SHP77 (cell line): ENCODE measurements at regions not wholly inside any gene's neighbourhood (a gene's known extent, or its start where the extent isn't known, plus 50 kb on each side); places are given as distances from the start of the nearest gene placed in this dataset.
"Not testable (repeated sequence)": the region's sequence is repeated elsewhere in the genome, so short reads cannot be mapped to it uniquely, and the experiment has no call there.

ENCODE experiments used
- DNase-seq, 2 experiments: peaks; one replicate each; lab custom pipeline; 2025; lab: John Stamatoyannopoulos, UW

DNA sequence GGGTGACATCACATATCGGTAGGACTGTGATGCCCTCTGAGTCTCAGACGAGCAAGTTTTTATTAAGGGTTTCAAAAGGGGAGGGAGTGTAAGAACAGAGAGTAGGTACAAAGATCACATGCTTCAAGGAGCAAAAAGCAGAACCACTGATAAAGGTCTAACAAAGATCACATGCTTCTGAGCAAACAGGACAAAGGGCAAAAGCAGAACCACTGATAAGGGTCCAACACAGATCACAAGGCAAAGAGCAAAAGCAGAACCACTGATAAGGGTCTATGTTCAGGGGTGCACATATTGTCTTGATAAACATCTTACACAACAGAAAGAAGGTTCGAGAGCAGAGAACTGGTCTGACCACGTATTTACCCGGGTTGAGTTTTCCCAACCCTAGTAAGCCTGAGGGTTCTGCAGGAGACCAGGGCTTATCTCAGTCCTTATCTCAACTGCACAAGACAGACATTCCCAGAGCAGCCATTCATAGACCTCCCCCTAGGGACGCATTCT lies 604.2 kb upstream of the GYPC start:
- not testable (repeated sequence) for DNase-seq

DNA sequence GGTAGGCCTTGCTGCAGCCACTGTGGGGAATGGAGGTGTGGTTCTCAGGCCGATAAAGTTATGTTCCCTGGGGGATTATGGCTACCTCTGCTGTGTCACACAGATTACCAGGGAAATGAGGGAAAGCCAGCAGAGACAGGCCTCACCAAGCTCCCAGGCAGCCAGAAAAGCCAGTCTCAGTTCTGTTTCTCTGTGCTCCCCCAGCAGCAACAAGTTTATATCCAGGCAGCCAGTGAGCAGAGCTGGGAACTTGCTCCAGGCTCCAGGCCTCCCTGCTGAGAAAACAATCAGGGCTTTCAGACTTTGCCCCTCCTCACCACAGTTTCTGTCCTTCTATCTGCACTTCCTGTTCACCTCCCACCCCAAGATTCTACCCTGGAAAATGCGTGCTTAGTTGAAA lies 596.6 kb upstream of the GYPC start:
- DNase-seq: no peak

DNA sequence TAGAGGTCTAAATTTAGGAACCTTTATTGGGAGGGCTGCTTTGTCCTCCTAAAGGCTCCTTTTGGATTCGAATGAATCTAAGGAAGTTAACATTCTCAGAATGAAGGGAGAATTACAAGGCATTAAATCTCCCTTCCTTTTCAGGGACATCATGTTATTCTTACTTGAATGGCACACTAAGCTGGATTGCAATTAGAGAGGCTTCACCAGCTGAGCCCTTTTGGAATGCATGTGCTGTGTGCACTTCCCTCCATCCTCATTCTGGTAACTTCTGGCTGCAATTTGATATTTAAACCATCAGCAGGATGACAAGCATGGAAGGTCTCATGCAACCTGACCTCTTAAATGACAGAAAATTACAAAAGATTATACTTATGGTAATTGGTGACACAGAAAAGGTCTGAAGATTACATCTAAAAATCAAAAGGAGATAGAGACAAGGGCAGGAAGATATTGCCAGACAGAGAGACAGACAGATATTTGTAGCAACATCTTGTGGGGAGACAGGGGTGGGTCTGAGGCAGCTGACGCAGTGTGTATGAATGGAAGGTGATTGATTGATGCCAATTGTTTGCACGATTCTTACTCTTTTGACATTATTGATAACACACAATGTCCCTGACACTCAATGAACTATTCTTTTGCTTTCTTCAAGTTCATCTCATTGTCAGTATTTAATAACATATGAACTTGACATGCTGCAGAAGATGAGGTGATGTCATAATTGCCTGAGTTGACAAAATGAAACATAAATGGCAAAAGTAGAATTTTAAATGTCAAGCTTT lies 570.8 kb upstream of the GYPC start:
- no peak for DNase-seq

DNA sequence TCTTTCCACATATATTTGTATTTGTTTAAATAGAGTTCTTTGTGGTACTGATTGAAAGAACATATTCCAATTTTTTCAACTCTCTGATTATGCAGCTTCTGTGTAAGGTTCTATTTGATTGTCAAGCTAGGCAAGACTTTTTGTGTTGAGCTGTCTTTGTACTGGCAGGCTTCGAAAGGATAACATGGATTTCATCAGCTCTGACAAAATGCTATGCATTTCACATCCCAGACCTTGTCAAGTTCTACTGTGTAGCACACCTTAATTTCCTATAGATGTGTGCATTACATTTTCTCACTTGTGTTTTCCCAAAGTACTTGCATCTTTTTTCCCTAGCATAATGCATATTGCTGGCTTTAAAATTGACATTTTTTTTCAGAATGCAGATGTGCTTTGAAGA lies 555.0 kb upstream of the GYPC start:
- no peak for DNase-seq

DNA sequence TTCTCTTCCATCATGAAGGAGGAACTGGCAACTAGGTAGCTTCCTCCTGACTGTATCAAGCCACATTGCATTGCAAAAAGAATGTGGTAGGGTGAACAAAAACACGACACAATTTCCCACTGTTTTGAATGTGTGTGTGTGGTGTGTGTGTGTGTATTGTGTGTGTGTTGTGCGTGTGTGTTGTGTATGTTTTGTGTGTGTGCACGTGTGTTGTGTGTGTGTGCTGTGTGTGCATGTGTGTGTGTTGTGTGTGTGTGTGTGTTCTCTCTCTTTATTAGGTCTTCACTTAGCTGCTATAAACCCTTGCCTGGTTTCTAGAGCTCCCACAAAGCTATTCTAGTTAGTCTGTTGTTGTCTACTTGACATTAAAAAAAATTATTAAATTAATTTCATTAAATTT lies 550.0 kb upstream of the GYPC start:
- no peak for DNase-seq

DNA sequence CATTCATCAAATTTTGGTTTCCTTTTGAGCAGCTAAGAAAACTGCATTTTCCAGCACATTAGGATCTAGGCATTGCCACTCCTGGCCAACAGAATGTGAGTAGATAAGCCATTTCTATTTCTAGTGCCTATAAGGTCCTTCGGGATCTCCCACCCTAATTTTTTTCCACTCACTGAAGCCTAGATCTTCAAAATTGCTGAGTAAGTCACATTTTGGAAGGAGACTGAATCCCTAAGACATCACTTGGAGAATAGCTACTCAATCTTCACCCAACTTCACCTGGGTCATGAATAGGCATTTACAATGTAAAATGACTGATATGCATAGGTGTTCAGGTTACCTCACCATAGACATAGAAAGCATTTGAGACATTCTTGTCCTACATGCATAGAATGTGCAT lies 548.1 kb upstream of the GYPC start:
- DNase-seq: no peak

DNA sequence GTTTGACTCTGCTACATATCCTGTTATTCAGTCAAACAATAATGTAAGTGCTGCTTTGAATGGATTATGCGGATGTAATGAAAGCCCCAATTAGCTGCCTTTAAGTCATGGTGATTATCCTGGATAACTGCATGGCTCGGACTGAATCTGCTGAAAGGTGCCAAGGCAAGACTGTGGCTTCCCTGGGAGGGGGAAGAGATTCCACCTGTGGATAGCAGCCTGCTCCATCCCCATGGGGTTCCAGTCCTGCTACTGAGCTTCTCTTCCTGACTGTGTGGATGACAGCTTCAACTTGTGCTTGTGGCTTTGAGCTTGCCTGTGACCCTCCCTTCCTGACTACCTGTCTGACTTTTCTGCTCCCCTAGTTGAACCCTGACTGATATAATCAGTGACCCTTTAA lies 540.0 kb upstream of the GYPC start:
- DNase-seq: no peak

DNA sequence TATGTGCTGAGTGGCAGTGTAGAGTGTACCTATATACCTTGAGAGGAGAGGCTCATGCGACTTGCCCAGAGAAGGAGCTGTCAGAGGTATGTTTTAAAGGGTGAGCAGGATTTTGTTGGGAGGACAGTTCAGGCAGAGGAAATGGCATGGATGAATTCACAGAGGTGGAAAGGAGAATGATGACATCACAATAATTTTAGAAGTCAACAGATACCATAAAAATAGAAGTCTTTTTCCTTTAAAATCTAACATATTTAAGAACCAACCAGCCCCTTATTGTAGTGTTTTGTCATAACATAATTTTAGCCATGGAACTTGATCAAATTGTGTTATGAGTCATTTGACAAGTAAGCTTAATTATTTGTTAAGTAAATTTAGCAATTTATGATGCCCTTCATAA lies 538.1 kb upstream of the GYPC start:
- DNase-seq: no peak

DNA sequence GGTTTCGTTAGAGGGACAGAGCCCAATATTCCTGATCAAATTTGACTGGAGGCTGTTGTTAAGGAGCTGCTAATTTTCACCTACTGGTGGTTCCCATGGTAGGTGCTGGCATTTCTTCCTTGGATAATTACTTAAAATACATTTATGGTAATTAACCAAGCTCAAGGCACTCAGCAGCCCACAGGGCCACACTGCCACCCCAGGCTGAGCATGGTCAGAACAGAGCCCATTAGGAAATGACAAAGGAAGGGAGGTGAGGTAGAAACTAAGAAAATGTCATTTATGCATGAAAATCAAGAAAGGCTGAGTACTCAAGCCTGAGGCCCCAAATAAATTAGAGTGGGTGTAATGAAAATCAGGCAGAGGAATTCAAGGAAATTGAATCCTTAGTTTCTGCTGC lies 510.2 kb upstream of the GYPC start:
- DNase-seq: no peak

DNA sequence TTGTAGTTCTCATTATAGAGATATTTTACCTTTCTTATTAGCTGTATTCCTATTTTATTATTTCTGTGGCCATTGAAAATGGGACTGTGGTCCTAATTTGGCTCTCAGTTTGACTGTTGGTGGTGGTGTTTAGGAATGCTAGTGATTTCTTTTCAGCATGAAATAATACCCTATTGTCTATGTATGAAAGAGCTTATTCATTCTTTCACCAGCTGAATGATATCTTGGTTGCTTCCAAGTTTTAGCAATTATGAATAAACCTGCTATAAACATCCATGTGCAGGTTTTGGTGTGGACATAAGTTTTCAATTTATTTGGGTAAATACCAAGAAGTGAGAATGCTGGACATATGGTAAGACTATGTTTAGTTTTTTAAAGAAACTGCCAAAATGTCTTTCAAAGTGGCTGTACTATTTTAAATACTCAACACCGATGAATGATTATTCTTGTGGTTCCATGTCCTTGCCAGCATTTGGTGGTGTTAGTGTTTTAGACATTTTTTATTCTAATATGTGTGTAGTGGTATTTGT lies 501.6 kb upstream of the GYPC start:
- no peak for DNase-seq

DNA sequence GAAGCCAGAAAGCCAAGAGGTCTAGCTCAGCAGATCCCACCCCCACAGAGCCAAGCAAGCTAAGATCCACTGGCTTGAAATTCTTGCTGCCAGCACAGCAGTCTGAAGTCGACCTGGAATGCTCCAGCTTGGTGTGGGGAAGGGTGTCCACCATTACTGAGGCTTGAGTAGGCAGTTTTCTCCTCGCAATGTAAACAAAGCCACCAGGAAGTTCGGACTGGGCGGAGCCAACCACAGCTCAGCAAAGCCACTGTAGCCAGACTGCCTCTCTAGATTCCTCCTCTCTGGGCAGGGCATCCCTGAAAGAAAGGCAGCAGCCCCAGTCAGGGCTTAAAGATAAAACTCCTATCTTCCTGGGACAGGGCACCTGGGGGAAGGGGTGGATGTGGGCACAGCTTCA lies 495.0 kb upstream of the GYPC start:
- DNase-seq: not testable (repeated sequence)

DNA sequence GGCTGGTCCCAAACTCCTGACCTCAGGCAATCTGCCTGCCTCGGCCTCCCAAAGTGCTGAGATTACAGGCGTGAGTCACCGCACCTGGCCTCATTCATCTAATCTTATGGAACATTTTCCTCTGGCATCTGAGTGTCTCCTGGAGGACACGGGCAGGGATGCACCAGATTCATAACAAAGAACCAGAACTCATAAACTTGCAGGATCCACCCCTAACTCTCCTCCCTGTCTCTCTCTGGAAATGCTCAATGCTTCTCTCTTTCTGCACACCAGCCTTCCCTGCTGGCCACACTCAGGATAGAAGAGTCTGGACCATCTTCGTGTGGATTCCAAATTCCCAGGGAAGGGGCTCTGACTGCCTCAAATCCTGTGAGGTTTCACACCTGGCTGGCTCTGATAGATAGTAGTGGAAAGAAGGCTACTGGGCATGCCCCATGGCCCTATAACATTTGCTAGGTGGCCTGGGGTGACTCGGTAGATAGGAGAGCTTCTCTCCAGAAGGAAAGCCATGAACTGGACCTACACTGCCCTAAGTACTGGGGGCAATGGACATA lies 483.2 kb upstream of the GYPC start:
- no peak for DNase-seq

DNA sequence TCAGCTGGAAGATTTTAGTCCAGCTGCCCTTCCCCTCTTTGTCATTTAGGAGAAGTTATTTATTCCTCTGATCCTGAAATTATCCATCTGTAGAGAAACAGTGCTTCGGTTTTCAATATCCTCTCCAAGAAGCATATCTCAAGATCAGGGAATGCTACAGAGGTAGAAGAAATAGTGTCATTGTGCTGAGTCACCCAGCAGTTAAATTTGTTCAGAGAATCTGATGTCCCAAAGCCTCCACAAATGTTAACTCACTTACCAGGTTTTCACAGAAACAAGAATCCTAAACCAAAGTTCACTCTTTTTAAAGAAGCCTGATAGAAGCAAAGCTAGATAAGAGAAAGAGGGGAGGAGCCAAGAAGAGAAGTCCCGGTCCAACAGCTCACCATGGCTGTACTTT lies 480.7 kb upstream of the GYPC start:
- no peak for DNase-seq

DNA sequence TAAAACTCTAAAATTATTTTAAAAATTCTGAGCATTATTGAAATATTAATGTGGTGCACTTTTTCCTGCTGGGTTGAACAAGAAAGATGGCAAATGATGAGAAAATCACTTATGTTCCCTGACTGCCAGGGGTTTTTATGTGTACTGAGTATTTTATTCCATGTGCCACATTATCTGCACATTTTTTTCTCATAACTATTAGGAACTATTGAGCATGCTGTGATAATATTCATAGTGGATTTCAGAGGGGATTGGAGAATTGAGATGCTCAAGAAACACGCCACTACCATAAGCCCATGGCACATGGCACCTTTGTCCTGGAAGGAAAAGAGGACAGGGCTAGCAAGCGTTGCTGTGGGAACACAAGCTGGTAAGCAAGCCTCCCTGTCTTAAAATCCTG lies 478.5 kb upstream of the GYPC start:
- DNase-seq: no peak

DNA sequence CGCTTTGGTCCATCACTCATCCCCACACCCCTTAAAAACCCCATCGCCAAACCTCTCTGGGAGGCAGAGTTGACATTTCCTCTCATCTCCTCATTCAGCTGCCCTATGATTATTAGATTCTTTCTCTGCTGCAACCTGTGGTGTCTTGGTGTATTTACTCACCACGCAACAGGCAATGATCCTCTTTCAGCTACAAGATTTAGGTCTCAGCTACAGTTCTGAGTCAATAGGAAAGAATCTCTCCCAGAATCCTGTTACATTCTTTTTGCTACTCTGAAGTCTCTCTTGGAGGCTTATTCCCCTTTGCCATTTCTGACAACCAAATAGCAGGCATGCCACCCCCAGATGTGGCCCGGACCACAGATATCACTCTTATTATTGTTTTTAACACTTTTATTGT lies 468.3 kb upstream of the GYPC start:
- DNase-seq: no peak

DNA sequence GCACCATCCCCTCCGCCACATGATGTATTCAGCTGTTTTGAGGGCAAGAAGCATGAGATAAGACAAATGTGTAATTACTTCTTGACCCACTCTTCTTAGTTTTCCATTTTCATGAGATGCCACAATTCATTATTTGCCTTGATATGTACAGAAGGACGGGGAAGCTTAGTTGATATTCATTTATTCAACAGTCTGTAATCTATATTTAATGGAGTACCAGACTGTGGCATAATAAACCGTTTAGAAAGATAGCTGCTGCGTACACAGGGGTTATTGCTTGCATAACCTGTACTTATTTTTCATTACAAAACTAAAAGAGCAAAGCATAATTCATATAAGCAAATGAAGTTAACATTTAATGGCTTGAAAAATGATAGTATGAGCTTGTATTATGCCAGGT lies 466.4 kb upstream of the GYPC start:
- no peak for DNase-seq

DNA sequence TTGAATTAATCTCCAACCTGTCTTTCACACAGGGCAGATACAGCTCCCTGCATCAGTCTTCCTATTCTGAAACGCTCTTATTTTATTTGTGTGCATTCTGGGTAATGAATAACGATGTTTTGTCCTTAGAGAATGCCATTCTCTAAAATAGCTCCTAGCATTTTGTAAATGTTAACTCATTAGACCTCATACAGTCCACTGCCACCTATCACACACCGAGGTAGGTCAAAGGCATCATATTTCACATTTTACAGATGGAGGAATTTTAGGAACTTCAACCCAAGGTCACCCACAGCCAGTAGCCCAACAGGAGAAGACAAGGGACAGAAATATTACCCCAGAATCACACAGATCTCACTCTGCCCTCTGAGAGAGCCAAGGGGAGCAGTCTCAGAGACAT lies 455.4 kb upstream of the GYPC start:
- DNase-seq: no peak

DNA sequence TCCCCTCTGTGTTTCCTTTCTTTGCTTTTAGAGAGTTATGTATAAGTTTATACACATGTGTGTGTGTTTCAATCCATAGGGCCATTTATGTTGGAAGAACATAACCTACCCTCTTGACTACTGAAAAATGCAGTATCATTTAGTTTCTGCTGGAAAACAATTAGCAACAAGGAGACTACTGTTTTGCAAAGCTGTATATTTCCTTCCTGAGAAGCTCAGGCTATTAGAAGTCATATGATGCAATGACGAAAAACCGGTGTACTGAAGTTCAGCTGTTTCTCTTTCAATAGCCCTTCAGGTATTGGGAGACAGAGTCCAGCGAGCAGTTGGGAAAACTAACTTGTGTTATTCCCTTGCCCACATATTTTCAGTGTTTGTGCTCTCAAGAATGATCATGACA lies 447.7 kb upstream of the GYPC start:
- no peak for DNase-seq

DNA sequence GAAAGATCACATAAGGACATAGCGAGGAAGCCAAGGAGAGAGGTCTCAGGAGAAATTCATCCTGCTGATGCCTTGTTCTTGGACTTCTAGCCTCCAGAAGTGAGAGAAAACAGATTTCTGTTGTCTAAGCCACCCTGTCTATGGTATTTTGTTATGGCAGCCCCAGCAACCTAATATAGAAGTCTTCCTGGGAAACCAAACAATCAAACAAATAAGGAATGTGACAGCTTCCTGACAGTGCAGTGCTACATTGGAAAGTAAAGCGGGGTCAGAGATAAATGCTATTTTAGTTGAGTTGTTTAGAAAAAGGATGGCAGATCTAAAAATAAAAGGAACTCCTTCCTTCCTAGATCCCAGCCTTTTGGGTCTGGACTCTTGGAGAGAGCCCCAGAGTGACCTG lies 443.2 kb upstream of the GYPC start:
- DNase-seq: no peak

DNA sequence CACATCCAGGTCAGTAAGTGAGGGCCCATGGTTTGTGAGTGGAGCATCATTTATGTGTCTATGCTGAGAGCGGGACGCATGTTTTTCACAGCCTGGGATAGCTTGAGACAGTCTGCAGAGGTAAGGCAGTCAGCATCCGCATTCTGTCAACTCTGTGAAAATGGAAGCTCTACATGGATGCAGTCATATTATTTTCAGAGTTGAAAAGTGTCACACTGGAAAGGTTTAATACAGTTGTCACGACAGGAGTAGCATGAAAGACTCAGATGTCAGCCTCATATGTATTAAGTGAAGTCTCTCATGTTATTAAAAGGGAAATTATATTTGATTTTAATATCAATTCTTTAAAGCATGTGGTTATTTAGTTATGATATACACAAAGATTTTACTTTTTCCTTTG lies 436.9 kb upstream of the GYPC start:
- no peak for DNase-seq

DNA sequence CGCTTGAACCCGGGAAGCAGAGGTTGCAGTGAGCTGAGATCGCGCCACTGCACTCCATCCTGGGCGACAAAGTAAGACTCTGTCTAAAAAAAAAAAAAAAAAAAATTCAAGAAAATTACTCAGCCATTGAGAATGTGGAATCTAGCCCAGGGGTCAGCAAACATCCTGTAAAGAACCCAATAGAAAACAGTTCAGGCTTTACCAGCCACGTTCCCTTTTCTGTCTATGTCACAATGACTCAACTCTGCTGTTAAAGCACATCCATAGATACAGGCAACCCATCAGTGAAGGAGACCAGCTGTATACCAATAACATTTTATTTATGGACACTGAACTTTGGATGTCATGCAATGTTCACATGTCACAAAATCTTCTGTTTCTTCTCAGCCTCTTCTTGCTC lies 435.6 kb upstream of the GYPC start:
- DNase-seq: no peak

DNA sequence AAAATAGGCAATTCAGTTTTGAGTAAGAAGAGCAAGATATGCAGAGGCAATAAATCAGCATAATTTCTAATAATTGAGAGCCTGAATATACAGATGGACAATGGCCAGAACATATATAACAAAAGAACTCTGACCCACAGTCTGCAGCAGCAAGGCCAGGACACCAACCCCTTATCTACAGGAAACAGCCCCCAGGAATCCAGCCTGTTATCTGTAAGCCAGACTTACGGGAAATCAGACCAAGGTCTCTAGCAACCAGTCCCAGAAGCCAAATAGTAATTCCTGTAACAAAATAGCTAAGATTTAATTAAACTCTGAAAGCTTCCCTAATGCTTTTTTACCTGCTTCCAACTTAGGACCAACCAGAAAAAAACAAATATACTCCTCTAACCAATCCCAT lies 434.5 kb upstream of the GYPC start:
- no peak for DNase-seq

DNA sequence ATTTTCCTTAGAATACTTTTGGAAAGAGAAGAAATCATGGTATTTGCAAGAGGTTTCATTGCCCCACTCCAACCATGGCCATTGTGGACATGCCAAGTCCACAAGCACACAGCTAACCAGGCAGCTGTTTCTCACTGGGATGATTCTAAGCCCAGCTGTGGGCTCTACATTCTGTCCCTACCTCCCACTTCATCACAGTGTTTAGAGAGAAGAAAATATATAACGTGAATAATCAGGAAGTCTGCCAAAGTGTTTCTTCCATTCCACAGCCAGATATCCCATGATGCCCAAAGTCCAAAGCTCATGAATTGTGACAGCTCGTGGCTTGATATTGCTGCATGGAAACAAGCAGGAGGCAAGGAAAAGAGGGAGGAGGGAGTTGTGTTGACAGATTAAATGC lies 433.7 kb upstream of the GYPC start:
- DNase-seq: no peak

DNA sequence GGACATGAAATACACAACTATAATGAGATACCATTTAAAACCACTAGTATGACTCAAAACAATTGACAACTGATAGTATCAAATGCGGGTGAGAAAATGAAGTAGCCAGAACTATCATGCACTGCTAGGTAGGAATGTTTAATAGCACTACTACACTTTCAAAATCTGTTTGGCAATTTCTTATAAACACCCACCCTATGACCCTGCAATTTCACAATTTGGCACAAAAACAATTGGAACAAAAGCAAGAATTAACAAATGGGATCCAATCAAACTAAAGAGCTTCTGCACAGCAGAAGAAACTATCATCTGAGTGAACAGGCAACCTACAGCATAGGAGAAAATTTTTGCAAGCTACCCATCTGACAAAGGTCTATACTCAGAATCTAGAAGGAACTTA lies 431.2 kb upstream of the GYPC start:
- no peak for DNase-seq
